HCT116 (cell line): ENCODE measurements at regions not wholly inside any gene's neighbourhood (a gene's known extent, or its start where the extent isn't known, plus 50 kb on each side); places are given as distances from the start of the nearest gene placed in this dataset.

Experiments
- EZH2phosphoT487 ChIP-seq: fragments of 200-600 bp; IDR thresholded peaks from 2 replicates; pipeline ENCODE4 v1.6.1; 2018; ENCODE audit warnings: antibody characterized with exemption, borderline replicate concordance
- POLR2A ChIP-seq: IDR thresholded peaks from 2 replicates; pipeline ENCODE4 v1.7.0; 2011; ENCODE audit warnings: borderline replicate concordance; ENCODE audit not compliant: insufficient read depth, insufficient read length; ENCODE audit errors: extremely low read depth
- POLR2AphosphoS5 ChIP-seq: IDR thresholded peaks from 2 replicates; pipeline ENCODE4 v1.6.1; 2011; ENCODE audit warnings: mild to moderate bottlenecking, low read depth, low read length, moderate library complexity
- RAD21 ChIP-seq: IDR thresholded peaks from 2 replicates; pipeline ENCODE4 v1.6.1; 2012; ENCODE audit warnings: low read depth, mild to moderate bottlenecking
- SIN3A ChIP-seq: IDR thresholded peaks from 2 replicates; pipeline ENCODE4 v1.6.1; 2012; ENCODE audit warnings: low read depth
- SP1 ChIP-seq: IDR thresholded peaks from 2 replicates; pipeline ENCODE4 v1.6.1; 2012; ENCODE audit warnings: low read depth
- SRF ChIP-seq: IDR thresholded peaks from 2 replicates; pipeline ENCODE4 v1.6.1; 2012; ENCODE audit warnings: low read depth
- YY1 ChIP-seq: IDR thresholded peaks from 2 replicates; pipeline ENCODE4 v1.6.1; 2011; ENCODE audit warnings: low read length, low read depth, moderate library complexity, mild to moderate bottlenecking; ENCODE audit not compliant: insufficient replicate concordance; ENCODE audit errors: extremely low read depth
- ZFX ChIP-seq: fragments of 450-650 bp; IDR thresholded peaks from 2 replicates; pipeline ENCODE4 v1.6.1; 2017
- TF ChIP-seq, protein P1 (sequence below), 3 experiments: fragments of 200-600 bp in 1 of 3; sonication (generic) in 1 of 3; IDR thresholded peaks in 2 of 3; conservative IDR thresholded peaks in 1 of 3; 2 replicates each; pipeline ENCODE4 v1.5.1; 2012 to 2017; ENCODE audit warnings: low read depth in 2 of 3, low read length in 2 of 3, antibody characterized with exemption in 1 of 3, borderline replicate concordance in 1 of 3, control low read depth in 1 of 3, mild to moderate bottlenecking in 1 of 3, mixed read lengths in 1 of 3, mixed run types in 1 of 3, moderate library complexity in 1 of 3; ENCODE audit not compliant: insufficient read depth in 1 of 3
- TF ChIP-seq, protein P2 (sequence below): IDR thresholded peaks from 2 replicates; pipeline ENCODE4 v1.6.1; 2012
- TF ChIP-seq, protein P3 (sequence below): IDR thresholded peaks from 2 replicates; pipeline ENCODE4 v1.6.1; 2011; ENCODE audit warnings: mild to moderate bottlenecking, low read length, moderate library complexity; ENCODE audit not compliant: insufficient replicate concordance; ENCODE audit errors: extremely low read depth
- TF ChIP-seq, protein P4 (sequence below): IDR thresholded peaks from 2 replicates; pipeline ENCODE4 v1.6.1; 2012

DNA sequence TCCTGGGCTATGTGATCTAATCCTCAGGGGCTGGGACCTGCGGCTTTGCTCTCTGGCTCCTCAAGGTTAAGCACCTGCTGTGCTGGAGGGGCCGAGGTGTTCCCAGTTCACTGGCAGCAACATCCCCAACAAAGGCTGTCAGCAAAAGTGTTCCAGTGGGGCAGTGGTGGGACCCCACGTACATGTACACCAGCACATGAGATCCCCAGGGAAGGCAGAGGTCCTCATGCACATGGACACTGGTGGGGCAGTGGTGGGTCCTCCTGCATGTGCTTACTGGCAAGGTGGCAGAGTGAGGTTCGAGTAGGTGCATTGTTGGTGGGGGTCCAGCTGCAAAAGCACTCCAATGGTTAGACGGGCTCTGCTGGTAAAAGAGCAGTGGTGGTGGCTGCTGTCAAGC is 255.6 kb upstream of the MPDZ start:
- TF ChIP-seq, protein P1, sequence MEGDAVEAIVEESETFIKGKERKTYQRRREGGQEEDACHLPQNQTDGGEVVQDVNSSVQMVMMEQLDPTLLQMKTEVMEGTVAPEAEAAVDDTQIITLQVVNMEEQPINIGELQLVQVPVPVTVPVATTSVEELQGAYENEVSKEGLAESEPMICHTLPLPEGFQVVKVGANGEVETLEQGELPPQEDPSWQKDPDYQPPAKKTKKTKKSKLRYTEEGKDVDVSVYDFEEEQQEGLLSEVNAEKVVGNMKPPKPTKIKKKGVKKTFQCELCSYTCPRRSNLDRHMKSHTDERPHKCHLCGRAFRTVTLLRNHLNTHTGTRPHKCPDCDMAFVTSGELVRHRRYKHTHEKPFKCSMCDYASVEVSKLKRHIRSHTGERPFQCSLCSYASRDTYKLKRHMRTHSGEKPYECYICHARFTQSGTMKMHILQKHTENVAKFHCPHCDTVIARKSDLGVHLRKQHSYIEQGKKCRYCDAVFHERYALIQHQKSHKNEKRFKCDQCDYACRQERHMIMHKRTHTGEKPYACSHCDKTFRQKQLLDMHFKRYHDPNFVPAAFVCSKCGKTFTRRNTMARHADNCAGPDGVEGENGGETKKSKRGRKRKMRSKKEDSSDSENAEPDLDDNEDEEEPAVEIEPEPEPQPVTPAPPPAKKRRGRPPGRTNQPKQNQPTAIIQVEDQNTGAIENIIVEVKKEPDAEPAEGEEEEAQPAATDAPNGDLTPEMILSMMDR (IDR thresholded peaks at IDR 0.05 in 2 of 3, conservative IDR thresholded peaks at IDR 0.05 in 1 of 3; ENCODE audit: borderline replicate concordance in 1 of 3, insufficient read depth in 1 of 3, low read depth in 2 of 3, low read length in 2 of 3), result no peak
- TF ChIP-seq EZH2phosphoT487, result no peak
- TF ChIP-seq POLR2A, result no peak
- no peak for TF ChIP-seq SRF
- no peak for TF ChIP-seq RAD21
- TF ChIP-seq, protein P2, sequence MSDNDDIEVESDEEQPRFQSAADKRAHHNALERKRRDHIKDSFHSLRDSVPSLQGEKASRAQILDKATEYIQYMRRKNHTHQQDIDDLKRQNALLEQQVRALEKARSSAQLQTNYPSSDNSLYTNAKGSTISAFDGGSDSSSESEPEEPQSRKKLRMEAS, result no peak
- TF ChIP-seq, protein P3, sequence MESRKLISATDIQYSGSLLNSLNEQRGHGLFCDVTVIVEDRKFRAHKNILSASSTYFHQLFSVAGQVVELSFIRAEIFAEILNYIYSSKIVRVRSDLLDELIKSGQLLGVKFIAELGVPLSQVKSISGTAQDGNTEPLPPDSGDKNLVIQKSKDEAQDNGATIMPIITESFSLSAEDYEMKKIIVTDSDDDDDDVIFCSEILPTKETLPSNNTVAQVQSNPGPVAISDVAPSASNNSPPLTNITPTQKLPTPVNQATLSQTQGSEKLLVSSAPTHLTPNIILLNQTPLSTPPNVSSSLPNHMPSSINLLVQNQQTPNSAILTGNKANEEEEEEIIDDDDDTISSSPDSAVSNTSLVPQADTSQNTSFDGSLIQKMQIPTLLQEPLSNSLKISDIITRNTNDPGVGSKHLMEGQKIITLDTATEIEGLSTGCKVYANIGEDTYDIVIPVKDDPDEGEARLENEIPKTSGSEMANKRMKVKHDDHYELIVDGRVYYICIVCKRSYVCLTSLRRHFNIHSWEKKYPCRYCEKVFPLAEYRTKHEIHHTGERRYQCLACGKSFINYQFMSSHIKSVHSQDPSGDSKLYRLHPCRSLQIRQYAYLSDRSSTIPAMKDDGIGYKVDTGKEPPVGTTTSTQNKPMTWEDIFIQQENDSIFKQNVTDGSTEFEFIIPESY, result no peak
- no peak for TF ChIP-seq YY1
- no peak for TF ChIP-seq SIN3A
- no peak for TF ChIP-seq SP1
- TF ChIP-seq, protein P4, sequence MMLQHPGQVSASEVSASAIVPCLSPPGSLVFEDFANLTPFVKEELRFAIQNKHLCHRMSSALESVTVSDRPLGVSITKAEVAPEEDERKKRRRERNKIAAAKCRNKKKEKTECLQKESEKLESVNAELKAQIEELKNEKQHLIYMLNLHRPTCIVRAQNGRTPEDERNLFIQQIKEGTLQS, result no peak
- TF ChIP-seq ZFX, result no peak
- no peak for TF ChIP-seq POLR2AphosphoS5
